ENCODE measurements at regions not wholly inside any gene's neighbourhood (a gene's known extent, or its start where the extent isn't known, plus 50 kb on each side); places are given as distances from the start of the nearest gene placed in this dataset.

DNA sequence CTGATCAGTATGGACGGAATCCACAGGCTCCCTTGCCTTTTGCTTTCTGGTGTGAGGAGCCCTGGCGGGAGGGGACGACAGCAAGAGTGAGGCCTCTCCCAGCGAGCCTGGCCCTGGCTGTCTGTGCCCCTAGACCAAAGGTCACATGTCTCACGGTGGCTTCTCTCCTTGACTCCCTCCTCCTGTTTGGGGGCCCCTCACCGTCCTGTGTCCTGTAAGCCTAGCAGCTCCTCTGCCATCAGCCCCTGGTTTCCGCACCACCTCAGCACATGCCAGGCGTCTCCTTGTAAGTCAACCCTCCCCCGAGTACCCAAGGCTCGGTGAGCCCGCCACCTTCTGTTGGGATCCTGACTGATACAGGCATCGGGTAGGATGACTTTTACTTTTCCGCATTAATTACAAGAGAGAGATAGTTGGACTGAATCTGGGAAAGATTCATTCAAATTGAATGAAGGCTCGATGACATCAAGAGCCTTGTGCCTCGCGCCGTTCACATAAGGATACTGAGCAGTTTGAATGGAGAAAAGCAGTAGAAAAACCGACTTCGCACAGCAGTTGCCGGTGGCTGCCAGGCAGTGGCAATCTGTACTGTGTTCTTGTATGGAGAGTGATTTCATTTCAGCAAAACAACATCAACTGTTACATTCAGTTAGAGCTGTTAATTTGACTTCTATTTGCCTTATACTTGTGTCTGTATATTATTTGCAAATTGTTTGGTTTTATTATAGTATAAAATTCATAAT is 119.8 kb downstream of the XRCC2 start:
- DNase-seq (ENCODE audit: low spot score) (no peak), ATAC-seq (ENCODE audit: low read depth) (no peak)
- TF ChIP-seq, protein P1, sequence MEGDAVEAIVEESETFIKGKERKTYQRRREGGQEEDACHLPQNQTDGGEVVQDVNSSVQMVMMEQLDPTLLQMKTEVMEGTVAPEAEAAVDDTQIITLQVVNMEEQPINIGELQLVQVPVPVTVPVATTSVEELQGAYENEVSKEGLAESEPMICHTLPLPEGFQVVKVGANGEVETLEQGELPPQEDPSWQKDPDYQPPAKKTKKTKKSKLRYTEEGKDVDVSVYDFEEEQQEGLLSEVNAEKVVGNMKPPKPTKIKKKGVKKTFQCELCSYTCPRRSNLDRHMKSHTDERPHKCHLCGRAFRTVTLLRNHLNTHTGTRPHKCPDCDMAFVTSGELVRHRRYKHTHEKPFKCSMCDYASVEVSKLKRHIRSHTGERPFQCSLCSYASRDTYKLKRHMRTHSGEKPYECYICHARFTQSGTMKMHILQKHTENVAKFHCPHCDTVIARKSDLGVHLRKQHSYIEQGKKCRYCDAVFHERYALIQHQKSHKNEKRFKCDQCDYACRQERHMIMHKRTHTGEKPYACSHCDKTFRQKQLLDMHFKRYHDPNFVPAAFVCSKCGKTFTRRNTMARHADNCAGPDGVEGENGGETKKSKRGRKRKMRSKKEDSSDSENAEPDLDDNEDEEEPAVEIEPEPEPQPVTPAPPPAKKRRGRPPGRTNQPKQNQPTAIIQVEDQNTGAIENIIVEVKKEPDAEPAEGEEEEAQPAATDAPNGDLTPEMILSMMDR (IDR thresholded peaks at IDR 0.05; ENCODE audit: poor library complexity, severe bottlenecking): no peak
- no peaks in the 10 kb centered on the region for H3K36me3 ChIP-seq (ENCODE audit: low read depth)
- H3K27me3 ChIP-seq (ENCODE audit: insufficient read depth, poor library complexity, severe bottlenecking): no peaks in the 10 kb centered on the region
- no peak overlapping the region for H3K27ac ChIP-seq (ENCODE audit: poor library complexity, severe bottlenecking)
- H3K4me1 ChIP-seq (ENCODE audit: insufficient read depth, poor library complexity, severe bottlenecking): no peaks in the 10 kb centered on the region
- H3K9me3 ChIP-seq (ENCODE audit: severe bottlenecking): no peaks in the 10 kb centered on the region
- H3K4me3 ChIP-seq (ENCODE audit: severe bottlenecking): no peak overlapping the region

DNA sequence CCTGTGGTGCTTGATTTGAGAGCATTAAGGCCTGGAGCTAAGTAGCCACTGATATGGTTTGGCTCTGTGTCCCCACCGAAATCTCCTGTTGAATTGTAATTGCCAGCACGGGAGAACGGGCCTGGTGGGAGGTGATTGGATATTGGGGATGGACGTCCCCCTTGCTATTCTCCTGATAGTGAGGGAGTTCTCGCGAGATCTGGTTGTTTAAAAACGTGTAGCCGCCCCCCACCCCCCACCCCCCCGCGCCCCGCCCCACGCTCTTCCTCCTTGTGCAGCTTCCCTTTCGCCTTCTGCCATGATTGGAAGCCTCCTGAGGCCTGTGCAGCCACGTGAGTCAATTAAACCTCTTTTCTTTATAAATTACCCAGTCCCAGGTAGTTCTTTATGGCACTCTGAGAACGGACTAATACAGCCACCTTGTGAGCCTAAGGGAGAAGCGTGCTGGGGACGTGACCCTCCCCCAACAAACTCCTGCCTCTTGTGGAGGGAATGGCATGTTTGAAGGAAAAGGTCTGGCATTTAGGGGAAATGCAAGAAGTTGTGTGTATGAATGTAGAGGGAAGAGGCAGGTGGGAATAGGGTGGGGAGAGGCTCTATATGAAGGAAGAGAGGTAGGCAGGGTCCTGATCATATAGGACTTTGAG is 118.0 kb upstream of the KMT2C start:
- TF ChIP-seq, protein P1 (IDR thresholded peaks at IDR 0.05; ENCODE audit: poor library complexity, severe bottlenecking): no peak
- Histone ChIP-seq H3K27me3 (ENCODE audit: insufficient read depth, poor library complexity, severe bottlenecking) (no peaks in the 10 kb centered on the region), H3K9me3 (ENCODE audit: severe bottlenecking) (no peaks in the 10 kb centered on the region), H3K36me3 (ENCODE audit: low read depth) (no peaks in the 10 kb centered on the region), H3K27ac (ENCODE audit: poor library complexity, severe bottlenecking) (no peak overlapping the region), H3K4me3 (ENCODE audit: severe bottlenecking) (no peak overlapping the region), H3K4me1 (ENCODE audit: insufficient read depth, poor library complexity, severe bottlenecking) (no peaks in the 10 kb centered on the region)
- no peak for DNase-seq (ENCODE audit: low spot score)
- no peak for ATAC-seq (ENCODE audit: low read depth)

DNA sequence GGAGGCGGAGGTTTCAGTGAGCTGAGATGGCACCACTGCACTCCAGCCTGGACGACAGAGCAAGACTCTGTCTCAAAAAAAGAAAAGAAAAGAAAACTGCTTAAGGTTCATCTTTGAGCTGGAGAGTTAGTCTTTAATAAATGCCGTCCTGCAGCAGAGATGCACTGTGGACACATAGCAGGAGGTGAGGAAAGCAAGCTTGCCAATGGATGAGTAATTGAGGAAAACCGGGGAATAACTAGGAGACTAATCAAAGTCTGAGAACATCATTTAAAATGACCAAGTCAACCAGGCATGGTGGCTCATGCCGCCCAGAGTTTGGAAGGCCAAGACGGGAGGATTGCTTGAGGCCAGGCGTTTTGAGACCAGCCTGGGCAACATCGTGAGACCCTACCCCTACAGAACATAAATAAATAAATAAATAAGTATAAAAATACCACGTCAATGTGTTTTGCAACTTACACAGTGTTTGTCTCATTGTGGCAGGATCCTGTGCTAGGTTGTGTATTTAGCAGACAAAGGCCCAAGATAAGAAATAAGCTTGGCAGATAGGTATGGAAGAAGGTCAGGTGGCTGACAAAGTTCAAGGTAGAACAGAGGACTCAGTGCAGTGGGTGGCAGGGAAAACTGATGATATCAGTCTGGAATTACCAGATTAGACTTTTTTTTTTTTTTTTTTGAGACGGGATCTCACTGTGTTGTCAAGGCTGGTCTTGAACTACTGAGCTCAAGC is 115.7 kb upstream of the KMT2C start:
- Histone ChIP-seq H3K27me3 (ENCODE audit: insufficient read depth, poor library complexity, severe bottlenecking) (no peaks in the 10 kb centered on the region), H3K36me3 (ENCODE audit: low read depth) (no peaks in the 10 kb centered on the region), H3K4me1 (ENCODE audit: insufficient read depth, poor library complexity, severe bottlenecking) (no peaks in the 10 kb centered on the region), H3K27ac (ENCODE audit: poor library complexity, severe bottlenecking) (no peak overlapping the region), H3K9me3 (ENCODE audit: severe bottlenecking) (no peaks in the 10 kb centered on the region), H3K4me3 (ENCODE audit: severe bottlenecking) (no peak overlapping the region)
- DNase-seq (ENCODE audit: low spot score) (no peak), ATAC-seq (ENCODE audit: low read depth) (no peak)
- TF ChIP-seq, protein P1 (IDR thresholded peaks at IDR 0.05; ENCODE audit: poor library complexity, severe bottlenecking): no peak

- Histone ChIP-seq H3K27ac (ENCODE audit: poor library complexity, severe bottlenecking) (no peak overlapping the region), H3K4me3 (ENCODE audit: severe bottlenecking) (no peak overlapping the region)
These were observed 109.3 kb upstream of the KMT2C start for GRCh38 chr7:152544971-152545619.

More at GRCh38 chr7:152544971-152545619, 109.3 kb upstream of the KMT2C start:
- H3K4me1 ChIP-seq (ENCODE audit: insufficient read depth, poor library complexity, severe bottlenecking): no peaks in the 10 kb centered on the region
- DNase-seq (ENCODE audit: low spot score) (no peak), ATAC-seq (ENCODE audit: low read depth) (no peak)
- no peaks in the 10 kb centered on the region for H3K27me3 ChIP-seq (ENCODE audit: insufficient read depth, poor library complexity, severe bottlenecking)
- H3K36me3 ChIP-seq (ENCODE audit: low read depth): no peaks in the 10 kb centered on the region
- TF ChIP-seq, protein P1 (IDR thresholded peaks at IDR 0.05; ENCODE audit: poor library complexity, severe bottlenecking): no peak
- no peaks in the 10 kb centered on the region for H3K9me3 ChIP-seq (ENCODE audit: severe bottlenecking)
